T-cell (primary cell): ENCODE measurements at regions not wholly inside any gene's neighbourhood (a gene's known extent, or its start where the extent isn't known, plus 50 kb on each side); places are given as distances from the start of the nearest gene placed in this dataset.

Source experiments
- ATAC-seq, 4 experiments: fragments of 200-7000 bp in 3 of 4; fragments of 150-1000 bp in 1 of 4; cut with Tn5 transposase; replicated peaks in 1 of 4; 1 replicate in 3 of 4; 2 replicates in 1 of 4; pipeline ENCODE4 v1.10.0; 2021; ENCODE audit warnings: moderate library complexity in 3 of 4, mild to moderate bottlenecking in 2 of 4, moderate number of reproducible peaks in 1 of 4
- CTCF ChIA-PET, 2 donors: fragments of 300-600 bp; sonication (Branson Sonifier 250); formaldehyde crosslinking; loops; one replicate each; lab custom pipeline; 2022; ENCODE audit warnings: antibody characterized with exemption in 2 of 2; lab: Charles Lee
- POLR2A ChIA-PET, 2 donors: fragments of 300-600 bp; sonication (Branson Sonifier 250); formaldehyde crosslinking; loops; one replicate each; lab custom pipeline; 2022; ENCODE audit warnings: antibody characterized with exemption in 2 of 2; lab: Charles Lee
- DNase-seq, 35 experiments: peaks; one replicate each; pipeline versions ENCODE4 v3.0.0 to v3.0.0-alpha.2; 2013 to 2023
- H3K27ac ChIP-seq: one replicate; pipeline ENCODE4 v1.5.1; 2013; ENCODE audit warnings: low read length
- H3K27me3 ChIP-seq, 2 experiments: replicated peaks in 1 of 2; 1 replicate in 1 of 2; 2 replicates in 1 of 2; pipeline versions ENCODE4 v1.6.1 to v1.7.0; 2013; ENCODE audit warnings: low read length in 1 of 2, mixed read lengths in 1 of 2; ENCODE audit not compliant: control insufficient read depth in 2 of 2, insufficient read depth in 2 of 2; ENCODE audit errors: extremely low read depth in 1 of 2
- H3K36me3 ChIP-seq, 2 donors: 1 replicate in 1 of 2; 2 replicates in 1 of 2; pipeline versions ENCODE4 v1.6.1 to v1.7.0; 2013; ENCODE audit warnings: low read length in 1 of 2; ENCODE audit not compliant: control insufficient read depth in 2 of 2, insufficient read depth in 1 of 2; ENCODE audit errors: extremely low read depth in 1 of 2
- H3K4me1 ChIP-seq, 2 experiments: 1 replicate in 1 of 2; 2 replicates in 1 of 2; pipeline versions ENCODE4 v1.6.1 to v1.7.0; 2013; ENCODE audit warnings: low read length in 2 of 2, mixed read lengths in 1 of 2; ENCODE audit not compliant: insufficient read depth in 2 of 2, control insufficient read depth in 1 of 2; ENCODE audit errors: extremely low read depth in 1 of 2
- H3K4me3 ChIP-seq, 2 donors: 1 replicate in 1 of 2; 2 replicates in 1 of 2; pipeline versions ENCODE4 v1.5.1 to v1.7.0; 2013; ENCODE audit warnings: mild to moderate bottlenecking in 2 of 2, low read length in 1 of 2, moderate library complexity in 1 of 2; ENCODE audit not compliant: control insufficient read depth in 1 of 2; ENCODE audit errors: extremely low read depth in 1 of 2
- H3K9me3 ChIP-seq: 2 replicates; pipeline ENCODE4 v1.7.0; 2013
- H3K27ac Mint-ChIP-seq, 2 donors: one replicate each; pipeline ENCODE4 v1.8.0; 2020 to 2021; ENCODE audit warnings: mild to moderate bottlenecking in 2 of 2, mixed read lengths in 2 of 2
- H3K27me3 Mint-ChIP-seq, 2 donors: one replicate each; pipeline ENCODE4 v1.8.0; 2021 to 2022; ENCODE audit warnings: mixed read lengths in 2 of 2
- H3K36me3 Mint-ChIP-seq: one replicate; pipeline ENCODE4 v1.8.0; 2021; ENCODE audit warnings: mixed read lengths
- H3K4me1 Mint-ChIP-seq, 3 donors: one replicate each; pipeline ENCODE4 v1.8.0; 2020 to 2022; ENCODE audit warnings: mixed read lengths in 3 of 3, mild to moderate bottlenecking in 1 of 3
- H3K4me3 Mint-ChIP-seq, 3 donors: one replicate each; pipeline ENCODE4 v1.8.0; 2020 to 2022; ENCODE audit warnings: mild to moderate bottlenecking in 3 of 3, mixed read lengths in 3 of 3, moderate library complexity in 3 of 3
- H3K9me3 Mint-ChIP-seq, 3 donors: one replicate each; pipeline ENCODE4 v1.8.0; 2020 to 2022; ENCODE audit warnings: mixed read lengths in 3 of 3
- WGBS: methylation state at CpG from one replicate; pipeline ENCODE4 v1.1.5; 2013; ENCODE audit warnings: missing lambda C conversion rate; ENCODE audit not compliant: insufficient coverage; 5-methylcytosine and 5-hydroxymethylcytosine counted together

GRCh38 chr10:125468278-125468677 lies 214.7 kb downstream of the TEX36 start:
- no peaks in the 10 kb centered on the region for H3K4me1 Mint-ChIP-seq
- ChIA-PET POLR2A (no interaction called here), CTCF (no interaction called here)
- H3K9me3 Mint-ChIP-seq = no peaks in the 10 kb centered on the region
- Histone ChIP-seq H3K27ac (no peak overlapping the region), H3K36me3 (no peaks in the 10 kb centered on the region), H3K9me3 (no peaks in the 10 kb centered on the region), H3K4me3 (no peak overlapping the region), H3K27me3 (peaks cover 0 to 2% of the 10 kb centered on the region in 2 experiments), H3K4me1 (no peaks in the 10 kb centered on the region)
- H3K27ac Mint-ChIP-seq = no peak overlapping the region
- peaks cover 1 to 13% of the 10 kb centered on the region in 2 donors for H3K27me3 Mint-ChIP-seq
- DNase-seq (no peak), ATAC-seq (no peak)
- H3K4me3 Mint-ChIP-seq = no peak overlapping the region
- 93% methylated on average over 15 of the region's 16 CpGs for WGBS
- no peaks in the 10 kb centered on the region for H3K36me3 Mint-ChIP-seq

GRCh38 chr10:125466685-125467084 lies 216.3 kb downstream of the TEX36 start:
- no peak overlapping the region for H3K4me3 Mint-ChIP-seq
- WGBS = no CpG with 5 or more reads among the region's 1 CpG
- ATAC-seq (no peak), DNase-seq (no peak)
- H3K27ac Mint-ChIP-seq = no peak overlapping the region
- no peaks in the 10 kb centered on the region for H3K27me3 ChIP-seq
- no peak overlapping the region for H3K4me3 ChIP-seq
- ChIA-PET POLR2A (no interaction called here), CTCF (no interaction called here)
- no peaks in the 10 kb centered on the region for H3K9me3 Mint-ChIP-seq
- H3K36me3 Mint-ChIP-seq = no peaks in the 10 kb centered on the region
- no peaks in the 10 kb centered on the region for H3K4me1 ChIP-seq
- no peaks in the 10 kb centered on the region for H3K36me3 ChIP-seq
- no peaks in the 10 kb centered on the region for H3K4me1 Mint-ChIP-seq
- H3K9me3 ChIP-seq = no peaks in the 10 kb centered on the region
- no peak overlapping the region for H3K27ac ChIP-seq
- H3K27me3 Mint-ChIP-seq = peaks cover 1 to 13% of the 10 kb centered on the region in 2 donors

- Histone ChIP-seq H3K27ac (no peak overlapping the region), H3K4me3 (no peak overlapping the region), H3K36me3 (no peaks in the 10 kb centered on the region), H3K27me3 (no peaks in the 10 kb centered on the region), H3K9me3 (no peaks in the 10 kb centered on the region), H3K4me1 (no peaks in the 10 kb centered on the region)
- DNase-seq (no peak), ATAC-seq (no peak)
- Mint-ChIP-seq H3K27ac (no peak overlapping the region), H3K27me3 (peaks cover 1 to 5% of the 10 kb centered on the region in 2 donors), H3K36me3 (no peaks in the 10 kb centered on the region), H3K9me3 (no peaks in the 10 kb centered on the region), H3K4me1 (no peaks in the 10 kb centered on the region), H3K4me3 (no peak overlapping the region)
- CTCF ChIA-PET = no interaction called here
- POLR2A ChIA-PET = no interaction called here
- no CpG with 5 or more reads among the region's 2 CpGs for WGBS
These were observed 220.1 kb downstream of the TEX36 start for GRCh38 chr10:125462845-125463244.

GRCh38 chr10:125460326-125460725 lies 222.6 kb downstream of the TEX36 start:
- H3K9me3 ChIP-seq = no peaks in the 10 kb centered on the region
- H3K36me3 ChIP-seq = no peaks in the 10 kb centered on the region
- DNase-seq (no peak), ATAC-seq (no peak)
- Mint-ChIP-seq H3K36me3 (no peaks in the 10 kb centered on the region), H3K4me3 (no peak overlapping the region), H3K4me1 (no peaks in the 10 kb centered on the region), H3K27me3 (peaks cover 0 to under 1% of the 10 kb centered on the region in 2 donors), H3K27ac (no peak overlapping the region), H3K9me3 (no peaks in the 10 kb centered on the region)
- CTCF ChIA-PET = no interaction called here
- no peak overlapping the region for H3K4me3 ChIP-seq
- no peaks in the 10 kb centered on the region for H3K4me1 ChIP-seq
- no peaks in the 10 kb centered on the region for H3K27me3 ChIP-seq
- WGBS = 86% methylated on average over 4 of the region's 4 CpGs
- H3K27ac ChIP-seq = no peak overlapping the region
- POLR2A ChIA-PET = no interaction called here

GRCh38 chr10:125457406-125457805 lies 225.6 kb downstream of the TEX36 start:
- H3K27me3 Mint-ChIP-seq = peaks cover 8 to 14% of the 10 kb centered on the region in 2 donors
- no peak overlapping the region for H3K27ac ChIP-seq
- WGBS = 20% methylated on average over 1 of the region's 5 CpGs
- no peaks in the 10 kb centered on the region for H3K9me3 Mint-ChIP-seq
- DNase-seq (no peak), ATAC-seq (no peak)
- no peaks in the 10 kb centered on the region for H3K4me1 Mint-ChIP-seq
- H3K4me1 ChIP-seq = no peaks in the 10 kb centered on the region
- ChIA-PET CTCF (no interaction called here), POLR2A (no interaction called here)
- H3K27me3 ChIP-seq = peaks cover 0 to 12% of the 10 kb centered on the region in 2 experiments
- no peak overlapping the region for H3K4me3 ChIP-seq
- H3K36me3 Mint-ChIP-seq = no peaks in the 10 kb centered on the region
- H3K27ac Mint-ChIP-seq = no peak overlapping the region
- no peak overlapping the region for H3K4me3 Mint-ChIP-seq
- H3K9me3 ChIP-seq = no peaks in the 10 kb centered on the region
- no peaks in the 10 kb centered on the region for H3K36me3 ChIP-seq

- Mint-ChIP-seq H3K36me3 (no peaks in the 10 kb centered on the region), H3K4me1 (no peaks in the 10 kb centered on the region), H3K9me3 (no peaks in the 10 kb centered on the region), H3K27me3 (peaks cover 8 to 14% of the 10 kb centered on the region in 2 donors), H3K4me3 (no peak overlapping the region), H3K27ac (no peak overlapping the region)
- H3K27me3 ChIP-seq = peaks cover 0 to 14% of the 10 kb centered on the region in 2 experiments
- H3K4me3 ChIP-seq = no peak overlapping the region
- DNase-seq (no peak), ATAC-seq (no peak)
- H3K4me1 ChIP-seq = no peaks in the 10 kb centered on the region
- ChIA-PET CTCF (interaction anchor here in 1 of 2 donors (0.5 kb wide), 1 partner anchor 21 kb away, joined by 3 read pairs; no protein-coding TSS in a partner anchor), POLR2A (no interaction called here)
- H3K9me3 ChIP-seq = no peaks in the 10 kb centered on the region
- H3K27ac ChIP-seq = no peak overlapping the region
- H3K36me3 ChIP-seq = no peaks in the 10 kb centered on the region
- WGBS = no CpG with 5 or more reads among the region's 3 CpGs
These were observed 227.1 kb downstream of the TEX36 start for GRCh38 chr10:125455855-125456254.

- DNase-seq = no peak
- Mint-ChIP-seq H3K9me3 (no peaks in the 10 kb centered on the region), H3K27ac (no peak overlapping the region), H3K4me3 (no peak overlapping the region), H3K4me1 (no peaks in the 10 kb centered on the region), H3K36me3 (no peaks in the 10 kb centered on the region), H3K27me3 (peaks cover 10 to 14% of the 10 kb centered on the region in 2 donors)
- CTCF ChIA-PET = no interaction called here
- H3K36me3 ChIP-seq = no peaks in the 10 kb centered on the region
- H3K4me3 ChIP-seq = no peak overlapping the region
- no peaks in the 10 kb centered on the region for H3K9me3 ChIP-seq
- no peaks in the 10 kb centered on the region for H3K4me1 ChIP-seq
- WGBS = no CpG with 5 or more reads among the region's 2 CpGs
- H3K27me3 ChIP-seq = peaks cover 0 to 14% of the 10 kb centered on the region in 2 experiments
- ATAC-seq = no peak
- POLR2A ChIA-PET = no interaction called here
- H3K27ac ChIP-seq = no peak overlapping the region
These were observed 227.5 kb downstream of the TEX36 start for GRCh38 chr10:125455431-125455830.
